ENCODE measurements at regions not wholly inside any gene's neighbourhood (a gene's known extent, or its start where the extent isn't known, plus 50 kb on each side); places are given as distances from the start of the nearest gene placed in this dataset.

DNA sequence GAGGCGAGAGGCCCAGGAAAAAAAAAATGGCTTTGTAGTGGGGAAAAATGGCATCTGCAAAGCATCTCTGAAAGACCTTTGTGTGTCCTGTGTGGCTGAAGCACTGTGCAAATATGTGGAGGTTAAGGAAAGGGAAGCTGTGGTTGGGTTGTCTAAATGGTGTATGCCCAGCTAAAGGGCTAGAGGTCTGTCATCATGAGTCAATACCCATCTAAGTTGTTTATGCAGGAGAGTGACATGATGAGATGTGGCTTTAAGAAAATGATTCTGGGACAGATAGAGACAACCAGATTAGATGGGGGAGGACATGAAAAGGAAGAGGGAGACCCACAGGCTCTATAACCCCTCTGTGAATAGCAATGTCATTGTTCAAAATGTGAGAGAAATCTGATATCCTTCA is 280.7 kb downstream of the MFSD1 start:
- H3K4me3 ChIP-seq (ENCODE audit: low read length), result no peak overlapping the region
- no peak for TF ChIP-seq ZNF274 (IDR thresholded peaks at IDR 0.05; ENCODE audit: low read depth, low read length)

DNA sequence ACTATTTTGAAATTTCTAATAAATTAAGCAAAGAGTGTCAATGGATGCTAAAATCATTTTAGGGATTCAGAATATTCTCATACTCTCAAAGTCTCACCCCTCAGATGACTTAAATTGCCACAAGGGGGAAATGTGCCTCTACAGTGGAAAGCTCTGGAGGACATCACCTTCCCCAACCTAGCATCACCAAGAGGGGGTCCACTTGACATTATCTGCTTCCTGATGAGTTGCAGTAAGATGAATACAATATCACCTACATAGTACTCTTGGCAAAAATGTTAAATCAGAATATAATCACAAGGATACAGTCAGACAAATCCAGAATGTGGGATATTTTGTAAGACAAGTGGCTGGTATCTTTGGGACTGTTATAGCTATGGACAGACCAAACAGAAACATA is 290.1 kb downstream of the MFSD1 start:
- no peak for TF ChIP-seq ZNF274 (IDR thresholded peaks at IDR 0.05; ENCODE audit: low read depth, low read length)
- H3K4me3 ChIP-seq (ENCODE audit: low read length), result no peak overlapping the region

DNA sequence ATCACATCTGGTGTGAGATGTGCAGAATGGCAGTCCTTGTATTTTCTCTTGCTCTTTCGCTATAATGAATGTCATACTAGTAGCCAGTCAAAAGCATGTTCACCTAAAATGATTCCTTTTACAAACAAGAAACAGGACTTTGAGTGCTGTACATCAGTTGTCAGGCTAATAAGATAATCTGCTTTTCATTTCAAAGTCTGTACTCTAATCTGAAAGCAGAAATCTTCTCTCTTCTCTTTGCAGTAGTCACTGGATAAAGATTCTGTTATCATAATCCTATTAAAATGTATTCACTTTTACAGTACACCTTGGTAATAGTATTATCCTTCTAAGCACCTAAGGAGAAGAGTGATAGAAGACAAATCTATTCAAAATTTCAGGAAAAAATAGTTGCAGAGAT is 300.1 kb downstream of the MFSD1 start:
- no peak for TF ChIP-seq ZNF274 (IDR thresholded peaks at IDR 0.05; ENCODE audit: low read depth, low read length)
- H3K4me3 ChIP-seq (ENCODE audit: low read length), result no peak overlapping the region

DNA sequence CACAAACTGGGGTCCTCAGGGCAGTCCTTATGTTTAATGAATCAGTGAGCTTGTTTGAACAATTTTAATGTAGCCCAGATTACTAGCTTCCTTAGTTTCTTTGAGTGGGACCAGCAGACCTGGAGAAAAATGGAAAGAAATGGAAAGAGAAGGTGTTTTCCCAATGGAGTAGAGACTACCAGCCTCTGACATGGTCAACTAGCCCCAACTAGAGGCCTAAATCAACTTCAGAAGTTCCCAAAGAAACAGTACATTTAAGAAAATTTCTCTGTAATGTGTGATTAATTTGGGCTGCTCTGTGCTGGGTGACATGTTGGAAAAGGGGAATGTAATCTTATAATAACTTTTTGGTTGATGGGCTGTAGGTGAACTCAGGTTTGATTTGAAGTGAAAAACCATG is 310.9 kb downstream of the MFSD1 start:
- H3K4me3 ChIP-seq (ENCODE audit: low read length), result no peak overlapping the region
- no peak for TF ChIP-seq ZNF274 (IDR thresholded peaks at IDR 0.05; ENCODE audit: low read depth, low read length)

DNA sequence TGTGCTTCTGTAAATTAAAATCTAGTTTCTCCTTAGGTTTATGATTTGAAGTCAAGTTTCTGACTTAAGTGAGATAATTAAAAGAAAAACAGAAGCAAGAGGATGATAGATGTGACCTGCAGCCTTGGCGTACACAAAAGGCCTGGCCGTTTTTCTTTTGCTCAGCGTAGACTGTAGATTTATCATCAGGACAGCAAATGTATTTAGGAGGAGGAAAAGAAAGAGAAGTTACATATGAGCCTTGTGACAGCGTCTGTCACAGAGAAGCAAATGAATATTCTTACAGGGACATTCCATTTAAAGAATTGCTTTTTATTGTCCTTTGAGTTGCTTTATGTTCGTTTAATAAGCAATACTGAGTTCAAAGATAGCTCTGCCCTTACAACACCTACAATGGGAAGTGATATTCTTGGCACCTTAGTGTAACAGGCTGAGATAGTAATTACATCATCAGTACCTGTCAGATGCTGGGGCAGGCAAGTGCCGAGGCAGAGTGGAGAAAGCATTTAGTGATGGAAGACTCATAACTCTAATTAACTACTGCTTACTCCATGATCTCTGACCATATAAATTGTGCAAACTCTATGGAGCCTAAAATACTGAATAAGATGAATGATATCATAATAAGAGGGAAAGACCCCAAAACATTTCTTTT is 311.5 kb downstream of the MFSD1 start:
- no peak for TF ChIP-seq ZNF274 (IDR thresholded peaks at IDR 0.05; ENCODE audit: low read depth, low read length)

DNA sequence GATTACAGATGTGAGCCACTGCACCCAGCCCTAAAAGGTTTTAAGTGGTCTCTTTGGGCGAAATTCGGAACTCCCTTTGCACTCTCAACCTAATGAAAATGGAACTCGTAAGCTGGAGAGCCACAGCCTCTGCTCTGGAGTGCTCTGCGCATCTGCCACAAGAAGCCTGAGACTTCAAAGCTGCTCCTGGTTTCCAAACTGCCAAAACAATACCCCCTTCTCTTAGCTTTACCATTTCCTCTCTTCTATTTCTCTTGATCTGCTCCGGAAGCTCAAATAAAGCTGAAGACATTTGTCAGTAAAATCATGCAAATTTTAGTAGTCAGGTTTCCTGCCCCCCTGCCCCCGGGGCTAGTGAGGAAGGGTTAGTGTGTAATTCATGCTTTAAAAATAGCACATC is 312.7 kb downstream of the MFSD1 start:
- TF ChIP-seq ZNF274 (IDR thresholded peaks at IDR 0.05; ENCODE audit: low read depth, low read length), result no peak
- H3K4me3 ChIP-seq (ENCODE audit: low read length), result no peak overlapping the region

More for the DNA sequence above, 311.5 kb downstream of the MFSD1 start:
- no peak overlapping the region for H3K4me3 ChIP-seq (ENCODE audit: low read length)

DNA sequence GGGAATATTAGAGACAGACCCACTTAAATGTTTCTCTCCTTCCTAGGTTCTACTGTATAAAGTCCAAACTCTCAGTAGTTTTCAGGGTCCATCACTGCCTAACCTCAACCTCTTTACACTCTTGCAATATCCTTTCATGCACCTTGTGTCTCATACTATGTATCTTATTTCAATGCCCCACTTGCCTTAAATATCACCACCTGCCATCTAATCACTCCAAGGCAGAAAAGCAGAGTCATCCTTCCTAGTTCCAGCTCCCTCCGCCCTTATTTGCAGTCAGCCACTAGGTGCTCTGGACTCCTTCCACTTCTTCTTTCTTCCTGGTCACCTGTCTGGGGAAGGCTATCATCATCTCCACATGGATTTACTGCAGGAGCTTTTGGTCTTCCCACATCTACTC is 322.0 kb downstream of the MFSD1 start:
- no peak overlapping the region for H3K4me3 ChIP-seq (ENCODE audit: low read length)
- no peak for TF ChIP-seq ZNF274 (IDR thresholded peaks at IDR 0.05; ENCODE audit: low read depth, low read length)

DNA sequence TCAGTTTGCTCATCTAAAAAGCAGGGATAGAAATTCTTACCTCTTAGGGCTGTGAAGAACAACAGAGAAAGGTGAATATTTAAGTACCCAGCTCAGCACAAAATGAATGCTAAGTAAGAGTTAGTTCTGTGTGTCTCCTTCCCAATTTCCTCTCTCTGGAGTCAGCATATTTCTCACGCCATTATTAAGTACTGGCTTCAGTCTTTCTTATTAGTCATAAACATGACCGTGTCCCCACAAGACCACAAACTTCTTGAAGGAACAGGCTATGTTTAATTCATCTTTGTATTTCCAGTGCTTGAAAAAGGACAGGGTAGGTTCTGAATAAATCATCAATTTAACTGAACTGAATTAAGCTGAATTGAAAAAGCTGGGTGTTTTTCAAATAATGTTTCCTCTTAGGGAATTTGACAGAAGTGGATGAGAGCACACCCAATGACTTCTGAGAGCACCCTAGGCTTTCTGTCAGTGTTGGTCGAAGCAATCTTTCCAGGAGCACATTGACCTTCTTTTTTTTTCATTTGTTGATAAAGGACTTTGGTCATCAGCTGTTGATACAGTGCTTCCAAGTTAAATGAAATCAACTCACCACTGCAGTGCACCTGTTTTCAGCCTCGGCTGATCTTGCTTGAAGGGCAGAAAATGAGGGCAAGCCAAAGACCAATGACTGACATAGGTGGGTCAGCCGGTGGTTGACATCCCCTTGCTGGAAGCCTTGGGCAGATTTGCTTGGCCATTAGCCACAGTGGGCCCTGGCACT is 324.6 kb downstream of the MFSD1 start:
- no peak overlapping the region for H3K4me3 ChIP-seq (ENCODE audit: low read length)
- TF ChIP-seq ZNF274 (IDR thresholded peaks at IDR 0.05; ENCODE audit: low read depth, low read length), result no peak

DNA sequence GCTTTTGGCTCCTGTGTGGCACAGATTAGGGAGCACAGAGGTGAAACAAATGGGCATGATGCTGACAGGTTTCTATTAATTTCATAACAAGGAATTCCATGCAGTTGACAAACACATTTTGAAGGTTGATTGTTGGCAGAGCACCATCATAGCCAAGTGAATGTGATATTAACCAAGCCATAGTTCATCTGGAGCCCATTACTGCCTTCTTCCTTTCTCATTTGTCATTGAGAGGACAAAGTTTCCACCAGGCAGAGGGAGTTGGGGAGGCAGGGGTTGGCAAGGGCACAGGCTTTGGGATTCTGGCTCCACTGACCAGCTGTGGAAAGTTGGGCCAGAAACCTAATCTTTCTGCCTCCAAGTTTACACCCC is 325.2 kb downstream of the MFSD1 start:
- H3K4me3 ChIP-seq (ENCODE audit: low read length), result no peak overlapping the region
- no peak for TF ChIP-seq ZNF274 (IDR thresholded peaks at IDR 0.05; ENCODE audit: low read depth, low read length)

DNA sequence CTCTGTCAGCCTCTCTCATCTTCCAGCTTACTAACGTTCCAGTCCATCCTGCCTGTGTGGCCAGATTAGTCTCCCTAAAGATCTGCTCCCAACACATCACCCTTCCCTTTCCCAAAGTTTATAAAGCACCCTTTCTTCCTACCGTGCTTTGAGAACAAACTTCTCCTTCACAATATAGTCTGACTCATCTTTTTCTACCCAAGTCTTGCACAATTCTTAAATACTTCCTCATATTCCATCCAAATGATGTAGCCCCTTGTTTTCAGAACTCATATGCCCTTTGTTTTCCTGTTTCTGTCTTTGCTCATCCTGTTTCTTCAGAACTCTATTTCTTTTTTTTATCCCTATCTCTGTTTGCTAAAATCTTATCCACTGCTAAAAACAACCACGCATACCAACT is 326.8 kb downstream of the MFSD1 start:
- H3K4me3 ChIP-seq (ENCODE audit: low read length), result no peak overlapping the region
- no peak for TF ChIP-seq ZNF274 (IDR thresholded peaks at IDR 0.05; ENCODE audit: low read depth, low read length)

DNA sequence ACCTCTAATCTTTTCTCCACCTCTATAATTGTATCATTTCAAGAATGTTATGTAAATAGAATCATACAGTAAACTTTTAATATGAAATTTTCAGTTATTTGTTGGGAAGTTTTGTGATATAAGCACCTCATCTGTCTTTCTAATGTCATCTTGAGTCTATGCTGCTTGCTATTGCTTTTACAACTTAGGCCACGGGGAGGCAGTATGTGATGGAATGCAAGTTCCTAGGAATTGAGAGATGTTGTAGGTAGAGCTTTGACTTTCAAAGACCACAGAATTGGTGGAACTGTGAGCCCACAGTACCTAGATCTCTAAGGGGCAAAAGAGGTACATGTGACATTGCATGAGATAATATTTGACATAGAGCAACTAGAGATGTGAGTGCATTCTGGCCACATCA is 328.3 kb downstream of the MFSD1 start:
- no peak overlapping the region for H3K4me3 ChIP-seq (ENCODE audit: low read length)
- TF ChIP-seq ZNF274 (IDR thresholded peaks at IDR 0.05; ENCODE audit: low read depth, low read length), result no peak

DNA sequence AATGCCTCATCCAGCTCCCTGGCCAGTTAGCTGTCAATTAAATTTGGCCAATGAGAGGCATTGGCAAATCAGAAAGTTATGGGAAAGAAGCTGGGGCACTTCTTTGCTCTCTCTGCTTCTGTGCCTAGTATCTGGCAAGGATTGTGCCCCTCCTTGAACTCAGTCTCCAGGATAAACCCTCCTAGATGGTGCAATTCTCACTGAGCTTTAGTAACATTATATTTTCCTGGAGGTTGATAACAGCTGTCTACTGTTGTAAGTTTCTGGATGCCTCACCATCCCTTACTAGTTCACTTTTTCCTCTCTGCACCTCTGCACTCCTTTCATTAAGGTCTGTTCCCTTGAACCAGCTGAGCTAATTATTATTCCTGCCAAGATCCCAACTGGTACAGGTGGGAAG is 329.5 kb downstream of the MFSD1 start:
- no peak overlapping the region for H3K4me3 ChIP-seq (ENCODE audit: low read length)
- no peak for TF ChIP-seq ZNF274 (IDR thresholded peaks at IDR 0.05; ENCODE audit: low read depth, low read length)

DNA sequence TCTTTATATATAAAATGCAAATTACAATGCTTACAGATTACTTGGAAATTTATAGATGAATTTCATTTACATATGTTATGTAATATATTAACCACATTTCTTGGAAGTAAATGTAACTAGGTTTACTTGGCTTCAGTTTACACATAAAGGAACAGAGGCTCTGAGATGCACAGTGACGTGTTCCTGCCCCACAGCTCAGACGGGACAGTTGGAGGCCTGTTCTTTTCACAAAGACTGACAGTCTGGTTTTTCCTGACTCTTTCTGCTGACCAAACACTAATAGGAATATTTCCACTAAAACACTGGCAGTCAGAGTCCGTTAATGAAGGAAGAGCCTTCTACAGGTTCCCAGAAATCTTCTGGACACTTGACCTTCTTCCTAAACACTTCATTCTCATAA is 336.1 kb downstream of the MFSD1 start:
- no peak for TF ChIP-seq ZNF274 (IDR thresholded peaks at IDR 0.05; ENCODE audit: low read depth, low read length)
- no peak overlapping the region for H3K4me3 ChIP-seq (ENCODE audit: low read length)

DNA sequence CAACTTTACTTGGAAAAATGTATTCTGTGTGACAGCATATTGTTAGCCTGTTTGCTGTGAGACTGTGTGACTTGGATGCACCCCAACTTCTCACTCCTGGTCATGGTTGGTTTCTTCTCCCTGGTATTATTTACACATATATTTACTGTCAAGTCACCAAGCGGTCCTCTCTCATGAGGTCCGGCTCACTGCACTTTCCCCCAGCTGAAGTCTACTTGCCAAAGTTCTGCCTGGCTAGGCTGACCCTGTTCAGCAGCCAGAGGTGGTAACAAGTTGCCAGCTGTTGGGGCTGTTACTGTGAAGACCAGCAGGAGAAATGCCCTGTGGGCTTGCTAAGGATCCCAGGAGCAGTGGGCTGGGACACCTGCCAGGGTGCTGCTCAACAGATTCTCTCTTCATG is 337.5 kb downstream of the MFSD1 start:
- TF ChIP-seq ZNF274 (IDR thresholded peaks at IDR 0.05; ENCODE audit: low read depth, low read length), result no peak
- H3K4me3 ChIP-seq (ENCODE audit: low read length), result no peak overlapping the region

DNA sequence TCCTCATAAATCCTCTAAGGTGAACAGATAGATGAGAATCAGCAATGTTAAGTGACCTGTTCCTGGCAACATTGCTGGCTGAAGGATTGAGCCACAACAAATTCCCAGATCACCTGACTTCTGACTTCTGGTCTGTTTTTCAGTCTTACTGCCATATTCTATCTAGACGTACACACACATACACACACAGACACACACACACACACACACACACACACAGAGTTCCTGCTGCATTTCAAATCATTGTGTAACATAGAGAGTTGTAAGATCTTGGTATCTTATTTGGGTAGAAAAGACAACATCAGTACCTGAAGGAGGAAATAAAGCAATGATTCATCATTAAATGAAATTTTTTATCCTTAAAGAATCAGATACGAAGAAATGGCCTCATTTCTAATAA is 342.6 kb downstream of the MFSD1 start:
- no peak overlapping the region for H3K4me3 ChIP-seq (ENCODE audit: low read length)
- no peak for TF ChIP-seq ZNF274 (IDR thresholded peaks at IDR 0.05; ENCODE audit: low read depth, low read length)

DNA sequence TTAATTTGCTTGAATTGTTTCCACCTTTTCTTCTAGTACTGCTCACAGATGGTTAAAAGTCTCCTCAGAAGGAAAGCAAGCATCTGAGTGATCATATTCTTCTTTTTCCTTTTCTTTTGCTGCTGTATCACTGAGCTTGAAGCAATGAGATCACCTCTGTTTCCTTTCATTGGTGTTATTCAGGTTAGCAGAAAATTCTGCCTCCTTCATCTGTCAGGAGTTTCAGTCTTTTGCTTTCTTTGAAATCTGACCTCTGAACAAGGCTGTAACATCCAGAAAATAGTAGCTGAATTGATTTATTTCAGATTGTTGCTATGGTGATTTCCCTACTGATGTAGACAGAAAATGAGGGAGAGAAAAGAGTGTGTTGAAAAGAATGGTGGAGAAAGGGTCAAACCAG is 343.0 kb downstream of the MFSD1 start:
- no peak overlapping the region for H3K4me3 ChIP-seq (ENCODE audit: low read length)
- no peak for TF ChIP-seq ZNF274 (IDR thresholded peaks at IDR 0.05; ENCODE audit: low read depth, low read length)
